Fibroblast of the conjunctiva (primary cell): ENCODE measurements at regions not wholly inside any gene's neighbourhood (a gene's known extent, or its start where the extent isn't known, plus 50 kb on each side); places are given as distances from the start of the nearest gene placed in this dataset.
"Not testable (repeated sequence)": the region's sequence is repeated elsewhere in the genome, so short reads cannot be mapped to it uniquely, and the experiment has no call there.

ENCODE experiments used
- DNase-seq: peaks from one replicate; pipeline ENCODE4 v3.0.0-alpha.2; 2010; ENCODE audit warnings: low read depth

GRCh38 chr14:103186909-103187586, 63.8 kb downstream of the TNFAIP2 start:
- DNase-seq, result no peak

- no peak for DNase-seq
Observed at GRCh38 chr14:103187911-103188310, 64.7 kb downstream of the TNFAIP2 start.

- no peak for DNase-seq
Observed at GRCh38 chr14:103188810-103189480, 65.7 kb downstream of the TNFAIP2 start.

- DNase-seq, result no peak
Observed at GRCh38 chr14:103189481-103190470, 66.5 kb downstream of the TNFAIP2 start.

- no peak for DNase-seq
Observed at GRCh38 chr14:103190741-103191140, 67.5 kb downstream of the TNFAIP2 start.

- no peak for DNase-seq
Observed at GRCh38 chr14:103191844-103192243, 68.6 kb downstream of the TNFAIP2 start.

GRCh38 chr14:103192246-103192840, 69.1 kb downstream of the TNFAIP2 start:
- DNase-seq, result no peak

- DNase-seq, result not testable (repeated sequence)
Observed at GRCh38 chr14:103192861-103193260, 69.6 kb downstream of the TNFAIP2 start.

GRCh38 chr14:103193491-103193890, 70.2 kb downstream of the TNFAIP2 start:
- not testable (repeated sequence) for DNase-seq

- DNase-seq, result peak; percentile 46
Observed at GRCh38 chr14:103194256-103195045, 71.2 kb downstream of the TNFAIP2 start.

GRCh38 chr14:103195828-103196615, 72.8 kb downstream of the TNFAIP2 start:
- no peak for DNase-seq

GRCh38 chr14:103196716-103197115, 73.5 kb downstream of the TNFAIP2 start:
- DNase-seq, result no peak

- DNase-seq, result peak; percentile 56
Observed at GRCh38 chr14:103198131-103199105, 75.2 kb downstream of the TNFAIP2 start.

GRCh38 chr14:103199124-103199523, 75.9 kb downstream of the TNFAIP2 start:
- no peak for DNase-seq

- no peak for DNase-seq
Observed at GRCh38 chr14:103201801-103202200, 78.5 kb downstream of the TNFAIP2 start.

- DNase-seq, result no peak
Observed at GRCh38 chr14:103204852-103205540, 81.7 kb downstream of the TNFAIP2 start.

- DNase-seq, result no peak
Observed at GRCh38 chr14:103205541-103205906, 82.3 kb downstream of the TNFAIP2 start.

GRCh38 chr14:103206023-103206481, 82.8 kb downstream of the TNFAIP2 start:
- DNase-seq, result no peak
